ENCODE measurements at regions not wholly inside any gene's neighbourhood (a gene's known extent, or its start where the extent isn't known, plus 50 kb on each side); places are given as distances from the start of the nearest gene placed in this dataset.

DNA sequence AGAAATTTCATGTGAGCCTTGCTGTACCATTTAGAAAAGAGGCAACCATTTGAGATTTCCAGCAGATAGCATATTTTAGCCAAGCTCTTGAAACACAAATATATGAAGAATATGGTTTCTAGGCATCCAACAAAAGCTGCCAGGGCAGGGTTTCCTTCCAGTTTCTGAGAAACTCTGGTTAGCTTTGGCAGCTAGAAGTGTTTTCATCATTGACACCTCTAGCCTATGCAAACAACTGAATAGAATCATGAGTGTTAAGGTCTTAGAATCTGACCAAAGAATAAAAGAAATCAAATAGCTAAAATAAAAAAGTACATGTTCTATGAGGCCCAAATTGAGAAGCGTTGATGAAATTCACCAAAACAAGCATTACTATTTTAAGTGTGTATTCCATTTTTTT, 188.1 kb downstream of the TMEM167A start (continued):
- TF ChIP-seq, protein P1, sequence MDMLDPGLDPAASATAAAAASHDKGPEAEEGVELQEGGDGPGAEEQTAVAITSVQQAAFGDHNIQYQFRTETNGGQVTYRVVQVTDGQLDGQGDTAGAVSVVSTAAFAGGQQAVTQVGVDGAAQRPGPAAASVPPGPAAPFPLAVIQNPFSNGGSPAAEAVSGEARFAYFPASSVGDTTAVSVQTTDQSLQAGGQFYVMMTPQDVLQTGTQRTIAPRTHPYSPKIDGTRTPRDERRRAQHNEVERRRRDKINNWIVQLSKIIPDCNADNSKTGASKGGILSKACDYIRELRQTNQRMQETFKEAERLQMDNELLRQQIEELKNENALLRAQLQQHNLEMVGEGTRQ (IDR thresholded peaks at IDR 0.05) = no peak
- no peak for TF ChIP-seq HOXB5 (CRISPR knock-in tag; IDR thresholded peaks at IDR 0.05)
- TF ChIP-seq POLR2AphosphoS2 (conservative IDR thresholded peaks at IDR 0.05; ENCODE audit: low read length) = no peak
- no peak for TF ChIP-seq RNF2 (IDR thresholded peaks at IDR 0.05; ENCODE audit: borderline replicate concordance, low read depth)

DNA sequence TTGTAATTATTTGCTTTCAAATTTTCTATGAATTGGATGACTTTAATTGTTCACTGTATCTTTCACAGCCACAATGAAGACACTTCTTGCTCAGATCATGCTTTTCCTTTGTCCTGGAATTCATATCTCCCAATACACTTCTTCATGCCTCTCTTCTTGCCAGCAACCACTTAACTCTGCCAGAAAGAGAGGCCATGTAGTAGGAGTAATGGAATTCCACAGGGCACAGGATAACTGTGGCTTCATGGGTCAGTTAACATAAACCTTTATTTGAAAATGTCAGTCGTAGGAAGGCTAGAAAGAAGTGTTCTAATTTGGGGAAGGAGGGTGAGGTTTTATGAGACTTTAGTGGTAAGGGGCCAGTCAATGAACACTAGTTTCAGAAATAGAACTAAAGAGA, 190.3 kb downstream of the TMEM167A start:
- no peak overlapping the region for H3K4me2 ChIP-seq
- FAIRE-seq (no peak), ATAC-seq (no peak), DNase-seq (ENCODE audit: low read depth in 1 of 2, low spot score in 1 of 2) (no peak)
- ChIA-PET CTCF (no interaction called here), POLR2A (no interaction called here)
- no peaks in the 10 kb centered on the region for H3K9me3 ChIP-seq
- H3K27ac ChIP-seq = no peak overlapping the region
- H3K4me1 ChIP-seq = peaks cover 15% of the 10 kb centered on the region
- H3K4me3 ChIP-seq = no peak overlapping the region
- 30% methylated on average over 1 of the region's 1 CpG for WGBS (ENCODE audit: missing lambda C conversion rate)
- TF ChIP-seq ESRRA (IDR thresholded peaks at IDR 0.05; ENCODE audit: borderline replicate concordance, low read length) (no peak), ZFP36 (IDR thresholded peaks at IDR 0.05; ENCODE audit: borderline replicate concordance, partially characterized antibody) (no peak), HOXB5 (CRISPR knock-in tag; IDR thresholded peaks at IDR 0.05) (no peak), POLR2AphosphoS2 (conservative IDR thresholded peaks at IDR 0.05; ENCODE audit: low read length) (no peak), MAFK (IDR thresholded peaks at IDR 0.05; ENCODE audit: partially characterized antibody) (no peak)
- TF ChIP-seq, protein P2, sequence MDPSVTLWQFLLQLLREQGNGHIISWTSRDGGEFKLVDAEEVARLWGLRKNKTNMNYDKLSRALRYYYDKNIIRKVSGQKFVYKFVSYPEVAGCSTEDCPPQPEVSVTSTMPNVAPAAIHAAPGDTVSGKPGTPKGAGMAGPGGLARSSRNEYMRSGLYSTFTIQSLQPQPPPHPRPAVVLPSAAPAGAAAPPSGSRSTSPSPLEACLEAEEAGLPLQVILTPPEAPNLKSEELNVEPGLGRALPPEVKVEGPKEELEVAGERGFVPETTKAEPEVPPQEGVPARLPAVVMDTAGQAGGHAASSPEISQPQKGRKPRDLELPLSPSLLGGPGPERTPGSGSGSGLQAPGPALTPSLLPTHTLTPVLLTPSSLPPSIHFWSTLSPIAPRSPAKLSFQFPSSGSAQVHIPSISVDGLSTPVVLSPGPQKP (IDR thresholded peaks at IDR 0.05; ENCODE audit: low read depth, low read length) = no peak

DNA sequence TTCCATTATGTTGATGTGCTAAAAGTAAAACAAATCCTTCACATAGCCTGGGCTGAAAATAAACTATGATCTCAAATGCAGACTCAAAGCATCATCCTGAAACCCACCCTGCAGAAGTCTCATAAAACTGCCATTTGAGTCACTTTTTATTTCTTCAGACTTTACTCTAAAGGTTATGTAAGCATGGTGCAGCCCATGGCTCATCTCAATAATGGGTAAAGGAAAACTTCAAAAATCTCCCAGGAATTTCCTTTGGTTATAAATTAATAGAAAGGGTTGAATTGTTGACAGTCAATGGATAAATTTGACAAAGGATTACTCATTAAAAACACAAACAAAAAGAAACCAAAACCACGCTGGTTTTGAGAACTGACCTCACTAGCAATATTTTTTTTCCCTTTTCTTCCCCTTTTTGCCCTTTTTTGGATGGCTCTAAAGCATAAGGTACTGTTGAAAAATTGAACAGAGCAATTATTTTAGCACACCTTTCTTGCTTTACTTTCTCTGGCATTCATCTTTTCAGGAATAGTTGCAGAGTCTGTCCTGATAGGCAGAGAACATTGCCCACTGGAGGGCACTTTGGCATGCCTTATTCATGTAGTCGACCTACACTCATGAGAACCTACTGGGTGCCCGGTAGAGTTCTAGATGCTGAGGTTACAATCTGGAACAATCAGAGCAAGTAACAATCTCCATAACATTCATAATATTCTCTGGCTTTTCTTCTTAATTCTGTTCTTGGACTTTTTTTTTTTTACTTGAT, 191.4 kb downstream of the TMEM167A start:
- no peak overlapping the region for H3K4me3 ChIP-seq
- ChIA-PET POLR2A (no interaction called here), CTCF (no interaction called here)
- H3K9me3 ChIP-seq = no peaks in the 10 kb centered on the region
- H3K4me2 ChIP-seq = peak overlapping the region; percentile 34
- peak; percentile 47 to 67; a peak in 4 of 6 replicates for ATAC-seq
- FAIRE-seq = peak; percentile 68
- WGBS (ENCODE audit: missing lambda C conversion rate) = 4% methylated on average over 3 of the region's 3 CpGs
- DNase-seq (ENCODE audit: low read depth in 1 of 2, low spot score in 1 of 2) = peak; percentile 4 to 52
- H3K27ac ChIP-seq = no peak overlapping the region
- peaks cover 15% of the 10 kb centered on the region for H3K4me1 ChIP-seq
- TF ChIP-seq SMC3 (IDR thresholded peaks at IDR 0.05) (peak; percentile 46; the same call in 2 of the 3 replicates), HOXB5 (CRISPR knock-in tag; IDR thresholded peaks at IDR 0.05) (no peak), ZSCAN20 (CRISPR knock-in tag; IDR thresholded peaks at IDR 0.05) (no peak), POLR2A (IDR thresholded peaks at IDR 0.05; ENCODE audit: low read length) (no peak), MAZ (IDR thresholded peaks at IDR 0.05; ENCODE audit: borderline replicate concordance, low read depth, low read length) (no peak), ZC3H11A (IDR thresholded peaks at IDR 0.05) (no peak), RFX5 (IDR thresholded peaks at IDR 0.05) (no peak), RAD21 (conservative IDR thresholded peaks at IDR 0.05 in 1 of 2, IDR thresholded peaks at IDR 0.05 in 1 of 2) (peak; percentile 53 to 57), RCOR1 (IDR thresholded peaks at IDR 0.05; ENCODE audit: low read depth, low read length) (no peak), RNF2 (IDR thresholded peaks at IDR 0.05; ENCODE audit: borderline replicate concordance, low read depth) (no peak), HEYL (CRISPR knock-in tag; IDR thresholded peaks at IDR 0.05) (no peak), CBX2 (IDR thresholded peaks at IDR 0.05; ENCODE audit: borderline replicate concordance, low read depth) (no peak), ESRRA (IDR thresholded peaks at IDR 0.05; ENCODE audit: borderline replicate concordance, low read length) (no peak), EP300 (IDR thresholded peaks at IDR 0.05) (no peak), PHF8 (IDR thresholded peaks at IDR 0.05; ENCODE audit: borderline replicate concordance, low read depth) (no peak), JUNB (IDR thresholded peaks at IDR 0.05) (peak; percentile 83), HOXA7 (CRISPR knock-in tag; IDR thresholded peaks at IDR 0.05) (no peak), FOXS1 (CRISPR knock-in tag; IDR thresholded peaks at IDR 0.05) (no peak), BHLHE40 (IDR thresholded peaks at IDR 0.05; ENCODE audit: low read depth, low read length) (no peak), KDM5A (IDR thresholded peaks at IDR 0.05) (no peak), FOSL2 (IDR thresholded peaks at IDR 0.05) (no peak), FOSL2 (CRISPR knock-in tag; IDR thresholded peaks at IDR 0.05) (peak; percentile 37; the same call in 1 of the 2 replicates)
- TF ChIP-seq, protein P3, sequence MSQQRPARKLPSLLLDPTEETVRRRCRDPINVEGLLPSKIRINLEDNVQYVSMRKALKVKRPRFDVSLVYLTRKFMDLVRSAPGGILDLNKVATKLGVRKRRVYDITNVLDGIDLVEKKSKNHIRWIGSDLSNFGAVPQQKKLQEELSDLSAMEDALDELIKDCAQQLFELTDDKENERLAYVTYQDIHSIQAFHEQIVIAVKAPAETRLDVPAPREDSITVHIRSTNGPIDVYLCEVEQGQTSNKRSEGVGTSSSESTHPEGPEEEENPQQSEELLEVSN (IDR thresholded peaks at IDR 0.05; ENCODE audit: borderline replicate concordance, low read depth) = no peak
- TF ChIP-seq, protein P4, sequence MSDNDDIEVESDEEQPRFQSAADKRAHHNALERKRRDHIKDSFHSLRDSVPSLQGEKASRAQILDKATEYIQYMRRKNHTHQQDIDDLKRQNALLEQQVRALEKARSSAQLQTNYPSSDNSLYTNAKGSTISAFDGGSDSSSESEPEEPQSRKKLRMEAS (IDR thresholded peaks at IDR 0.05) = no peak
- TF ChIP-seq, protein P2 (IDR thresholded peaks at IDR 0.05; ENCODE audit: low read depth, low read length) = no peak
- TF ChIP-seq, protein P5, sequence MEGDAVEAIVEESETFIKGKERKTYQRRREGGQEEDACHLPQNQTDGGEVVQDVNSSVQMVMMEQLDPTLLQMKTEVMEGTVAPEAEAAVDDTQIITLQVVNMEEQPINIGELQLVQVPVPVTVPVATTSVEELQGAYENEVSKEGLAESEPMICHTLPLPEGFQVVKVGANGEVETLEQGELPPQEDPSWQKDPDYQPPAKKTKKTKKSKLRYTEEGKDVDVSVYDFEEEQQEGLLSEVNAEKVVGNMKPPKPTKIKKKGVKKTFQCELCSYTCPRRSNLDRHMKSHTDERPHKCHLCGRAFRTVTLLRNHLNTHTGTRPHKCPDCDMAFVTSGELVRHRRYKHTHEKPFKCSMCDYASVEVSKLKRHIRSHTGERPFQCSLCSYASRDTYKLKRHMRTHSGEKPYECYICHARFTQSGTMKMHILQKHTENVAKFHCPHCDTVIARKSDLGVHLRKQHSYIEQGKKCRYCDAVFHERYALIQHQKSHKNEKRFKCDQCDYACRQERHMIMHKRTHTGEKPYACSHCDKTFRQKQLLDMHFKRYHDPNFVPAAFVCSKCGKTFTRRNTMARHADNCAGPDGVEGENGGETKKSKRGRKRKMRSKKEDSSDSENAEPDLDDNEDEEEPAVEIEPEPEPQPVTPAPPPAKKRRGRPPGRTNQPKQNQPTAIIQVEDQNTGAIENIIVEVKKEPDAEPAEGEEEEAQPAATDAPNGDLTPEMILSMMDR (IDR thresholded peaks at IDR 0.05) = peak; percentile 45
